ENCODE measurements at regions not wholly inside any gene's neighbourhood (a gene's known extent, or its start where the extent isn't known, plus 50 kb on each side); places are given as distances from the start of the nearest gene placed in this dataset.

- no peak for TF ChIP-seq POLR2AphosphoS5 (IDR thresholded peaks at IDR 0.05; ENCODE audit: borderline replicate concordance, low read depth, low read length)
- TF ChIP-seq EZH2 (IDR thresholded peaks at IDR 0.05) = no peak
- TF ChIP-seq FOXP2 (optimal IDR thresholded peaks at IDR 0.05; ENCODE audit: control extremely low read depth, extremely low read length, insufficient read depth) = no peak
Measured at GRCh38 chrX:128846385-128846784, 676.9 kb downstream of the SMARCA1 start.

All from SK-N-MC (cell line).